Left lobe of liver (tissue), 2 donors: ENCODE measurements at regions not wholly inside any gene's neighbourhood (a gene's known extent, or its start where the extent isn't known, plus 50 kb on each side); places are given as distances from the start of the nearest gene placed in this dataset.
"Not testable (repeated sequence)": the region's sequence is repeated elsewhere in the genome, so short reads cannot be mapped to it uniquely, and the experiment has no call there.

Experiments used
- ATAC-seq: fragments of 200-7000 bp; cut with Tn5 transposase; one replicate; pipeline ENCODE4 v1.9.1; 2020; ENCODE audit warnings: mild to moderate bottlenecking, moderate library complexity
- DNase-seq: peaks from one replicate; pipeline ENCODE4 v3.0.0-alpha.2; 2020; ENCODE audit warnings: low spot score
- donor health status: DM: no; HTN: no; CAD: no; lungs with moderate emphysema.
- donor health status: DM: no; HTN: yes; CAD: no.

DNA sequence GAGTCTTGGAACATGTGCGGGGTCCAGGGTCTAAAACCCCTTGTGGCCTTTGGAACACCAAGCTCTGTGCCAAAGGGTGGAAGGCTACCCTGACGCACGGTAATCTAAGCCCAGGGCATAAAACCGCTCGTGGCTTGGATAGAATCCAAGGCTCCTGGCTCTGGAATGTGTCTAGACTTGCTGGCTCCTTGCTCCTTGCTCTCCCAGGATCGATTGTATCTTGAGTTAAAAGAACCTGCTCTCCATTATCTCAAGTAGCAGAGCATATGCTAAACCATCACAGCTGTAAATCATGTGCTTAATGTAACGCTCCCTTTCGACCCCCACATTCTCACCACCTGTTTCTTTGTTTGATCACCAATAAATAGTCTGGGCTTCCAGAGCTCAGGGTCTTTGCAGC, 50.3 kb downstream of the TLCD4 start:
- not testable (repeated sequence) for ATAC-seq

DNA sequence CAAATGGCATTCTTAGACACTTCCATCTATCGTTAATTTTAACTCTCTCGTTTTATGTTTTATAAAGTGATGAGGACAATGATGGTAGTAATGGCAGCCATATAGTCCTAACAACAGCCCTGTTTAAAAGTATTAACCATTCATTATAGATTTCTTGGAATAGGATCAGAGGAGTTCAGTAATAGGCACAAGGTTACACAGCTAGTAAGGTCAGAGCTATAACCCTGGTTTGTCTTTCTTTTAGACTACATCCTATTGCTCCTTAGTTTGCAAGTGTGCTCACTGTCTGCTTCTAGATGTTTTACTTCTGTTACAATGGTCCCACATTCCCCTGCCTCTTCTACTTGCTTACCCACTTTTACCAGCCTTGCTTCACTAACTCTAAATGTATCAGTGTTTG, 50.9 kb downstream of the TLCD4 start:
- ATAC-seq, result no peak

More for the DNA sequence above, 50.3 kb downstream of the TLCD4 start:
- not testable (repeated sequence) for DNase-seq

DNA sequence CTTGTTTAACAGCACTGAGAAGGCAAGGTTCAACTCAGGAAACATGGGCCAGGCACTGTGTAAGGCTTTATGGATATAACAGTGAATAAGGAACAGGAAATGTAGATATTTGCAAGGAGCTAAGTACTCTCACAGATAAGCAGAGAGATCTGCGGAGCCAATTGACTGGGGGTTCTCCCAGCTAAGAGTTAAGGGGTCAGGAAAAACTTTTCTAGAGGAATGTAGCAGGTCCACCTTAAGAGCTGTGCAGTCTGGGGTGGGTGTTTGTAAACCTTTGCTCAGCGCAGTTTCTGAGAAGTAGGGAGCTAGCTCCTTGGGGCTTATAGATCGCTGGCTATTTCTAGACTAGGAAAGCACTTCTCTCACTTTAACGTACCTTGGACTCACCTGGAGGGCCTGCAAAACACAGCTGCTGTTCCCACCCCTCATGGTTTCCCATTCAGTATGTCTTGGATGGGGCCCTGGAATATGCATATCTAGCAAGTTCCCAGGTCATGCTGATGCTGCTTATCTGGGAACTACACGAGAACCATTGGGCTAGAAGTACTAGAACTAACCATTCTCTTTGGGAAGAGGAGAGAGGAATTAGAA, 51.7 kb downstream of the TLCD4 start:
- ATAC-seq (peak; percentile 12), DNase-seq (no peak)

More for the DNA sequence above, 50.9 kb downstream of the TLCD4 start:
- no peak for DNase-seq

GRCh38 chr1:95169548-95169947, 52.4 kb downstream of the TLCD4 start:
- DNase-seq (no peak), ATAC-seq (peak; percentile 32)

DNA sequence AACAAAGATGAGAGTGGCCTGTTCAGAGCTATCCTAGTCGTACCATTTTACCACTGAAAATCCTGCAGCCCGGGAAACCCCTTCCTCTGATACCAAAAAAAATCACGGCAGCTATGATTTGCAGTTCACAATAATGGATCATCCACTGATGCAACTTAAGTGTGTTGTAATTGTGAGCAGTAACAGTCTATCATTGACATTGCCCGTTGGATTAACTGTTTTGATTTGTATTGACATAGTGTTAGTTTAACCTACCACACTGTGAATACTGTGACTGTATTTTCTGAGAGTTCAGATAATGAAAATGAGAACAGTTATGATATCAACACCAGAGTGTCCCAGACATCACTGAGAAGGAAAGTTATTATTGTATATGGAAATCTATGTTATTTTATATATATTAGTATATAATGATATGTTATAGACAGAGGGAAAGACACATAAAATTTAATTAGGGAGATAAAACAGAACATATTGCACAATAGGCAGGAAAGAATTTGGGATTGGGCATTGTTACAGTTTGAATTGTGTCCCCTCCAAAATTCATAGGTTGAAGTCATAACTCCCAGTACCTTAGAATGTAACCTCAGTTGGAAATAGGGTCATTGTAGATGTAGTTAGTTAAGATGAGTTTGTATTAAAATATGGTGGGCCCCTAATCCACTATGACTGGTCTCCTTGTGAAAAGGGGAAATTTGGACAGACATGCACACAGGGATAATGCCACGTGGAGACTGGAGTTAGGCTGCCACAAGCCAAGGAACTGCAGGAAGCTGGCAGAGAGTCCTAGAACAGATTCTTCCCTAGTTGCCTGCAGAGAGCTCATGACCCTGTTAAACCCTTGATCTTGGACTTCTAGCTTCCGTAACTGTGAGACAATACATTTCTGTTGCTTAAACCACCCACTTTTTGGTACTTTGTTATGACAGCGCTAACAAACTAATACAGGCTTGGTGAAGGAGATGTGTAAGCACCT, 54.4 kb downstream of the TLCD4 start:
- ATAC-seq, result peak; percentile 32
- no peak for DNase-seq

DNA sequence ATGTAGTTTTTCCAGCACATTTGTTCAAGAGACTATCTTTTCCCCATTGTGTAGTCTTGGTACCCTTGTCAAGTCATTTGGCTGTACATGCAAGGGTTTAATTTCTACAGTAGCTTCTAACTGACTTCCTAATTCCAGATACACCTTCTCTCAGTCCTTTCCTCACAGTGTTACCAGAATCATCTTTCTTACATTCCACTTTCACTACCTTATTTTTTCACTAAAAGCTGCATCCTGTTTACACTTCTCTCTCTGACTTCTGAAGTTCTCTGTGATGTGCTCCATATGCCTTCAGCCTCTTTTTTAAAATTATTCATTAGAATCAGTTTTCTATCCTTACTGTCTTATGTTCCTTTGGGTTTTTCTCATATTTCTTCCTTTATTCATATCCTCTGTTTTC, 57.1 kb upstream of the RWDD3 start:
- ATAC-seq (no peak), DNase-seq (no peak)

DNA sequence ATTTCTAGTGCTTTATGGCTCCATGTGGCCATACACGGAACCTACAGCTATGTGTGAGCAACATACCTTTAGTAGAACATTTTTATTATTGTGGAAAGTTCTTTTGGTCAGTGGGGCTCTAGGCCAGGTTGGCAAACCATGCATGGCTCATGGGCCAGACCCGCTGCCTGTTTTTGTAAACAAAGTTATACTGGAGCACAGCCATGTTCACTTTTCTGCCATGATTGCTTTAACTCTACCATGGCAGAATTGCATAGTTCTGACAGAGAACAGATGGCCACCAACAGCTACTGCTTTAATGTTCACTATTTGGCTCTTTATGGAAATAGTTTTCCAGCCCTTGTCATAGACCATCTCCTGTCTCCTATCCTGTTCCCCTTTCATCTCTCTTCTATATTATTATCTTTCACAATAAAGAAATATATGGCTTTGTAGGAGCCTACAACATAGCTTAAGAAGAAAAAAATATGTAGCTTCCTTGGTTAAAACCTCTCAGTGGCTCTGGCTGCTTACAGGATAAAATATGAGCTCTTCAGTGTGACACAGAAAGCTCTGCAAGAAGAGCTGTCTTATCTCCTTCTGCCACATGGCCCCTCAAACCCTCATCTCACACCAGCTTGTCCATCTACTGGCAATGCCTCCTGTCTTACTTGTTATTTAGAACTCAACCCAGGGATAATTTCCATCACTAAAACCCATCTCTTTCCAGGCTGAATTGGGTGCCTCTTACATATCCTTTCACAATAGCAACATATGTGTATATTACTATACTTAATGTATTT, 54.6 kb upstream of the RWDD3 start:
- ATAC-seq, result peak; percentile 87
- DNase-seq, result peak; percentile 62

DNA sequence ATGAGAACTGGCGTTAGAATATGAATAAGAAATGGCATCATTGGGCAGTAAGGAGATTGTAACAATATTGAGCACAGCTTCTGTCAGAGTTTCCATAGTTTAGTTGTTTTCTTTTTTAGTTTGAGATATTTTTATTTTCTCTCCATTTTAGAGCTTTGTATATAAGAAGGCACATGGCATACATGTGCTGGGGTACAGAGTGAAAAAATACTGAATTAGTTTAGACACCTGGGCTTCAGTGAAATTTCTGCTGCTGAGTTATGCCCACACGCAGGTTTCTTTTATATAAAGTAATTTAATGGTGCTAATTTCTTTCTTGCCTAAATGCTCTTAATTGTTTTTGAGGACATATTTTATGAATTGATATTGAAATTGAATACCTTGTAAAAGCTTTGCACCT, 53.6 kb upstream of the RWDD3 start:
- DNase-seq (no peak), ATAC-seq (no peak)

DNA sequence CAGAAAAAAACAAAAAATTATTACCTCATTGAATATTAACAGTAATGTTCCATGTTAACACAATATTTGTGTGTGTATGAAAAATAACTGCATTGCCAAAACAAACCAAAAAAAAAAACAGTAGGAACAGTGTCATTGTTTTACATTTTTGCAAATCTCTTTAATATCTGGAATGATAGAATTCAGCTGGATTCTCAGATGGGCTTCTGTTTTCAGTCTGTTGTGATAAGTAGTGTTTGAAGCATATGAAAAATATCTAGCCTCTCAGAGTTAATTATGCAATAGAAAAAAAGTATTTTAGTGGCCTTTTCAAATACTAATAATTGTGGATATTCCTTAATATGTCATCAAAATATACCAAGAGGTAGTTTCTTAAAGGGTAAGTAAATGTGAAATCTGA, 52.9 kb upstream of the RWDD3 start:
- no peak for ATAC-seq
- DNase-seq, result no peak

- no peak for ATAC-seq
These were observed 50.1 kb upstream of the RWDD3 start for GRCh38 chr1:95183952-95184351.

More at GRCh38 chr1:95183952-95184351, 50.1 kb upstream of the RWDD3 start:
- no peak for DNase-seq
